ENCODE measurements at regions not wholly inside any gene's neighbourhood (a gene's known extent, or its start where the extent isn't known, plus 50 kb on each side); places are given as distances from the start of the nearest gene placed in this dataset.

DNA sequence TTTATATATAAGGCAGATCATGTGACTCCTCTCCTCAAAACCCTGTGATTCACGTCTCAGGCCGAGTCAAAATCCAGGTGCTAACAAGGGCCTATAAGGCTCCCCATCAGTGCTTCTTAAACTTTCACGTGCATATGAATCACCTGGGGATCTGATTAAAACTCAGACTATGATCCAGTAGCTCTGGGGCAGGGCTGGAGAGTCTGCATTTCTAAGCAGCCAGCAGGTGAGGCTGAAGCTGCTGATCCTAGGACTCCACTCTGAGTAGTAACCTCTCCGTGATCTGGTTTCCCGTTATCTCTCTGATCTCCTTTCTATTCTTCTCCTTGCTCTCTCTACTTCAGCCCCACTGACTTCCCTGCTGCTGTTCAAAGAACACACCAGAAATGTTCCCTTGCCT is 252.4 kb upstream of the RPS6KA3 start:
- no peaks in the 10 kb centered on the region for H3K36me3 ChIP-seq
- DNase-seq, result no peak
- no peak overlapping the region for H3K4me3 ChIP-seq
- no peaks in the 10 kb centered on the region for H3K27me3 ChIP-seq (replicated peaks in 1 of 7)
- intact Hi-C loops (cut with DNase I; ENCODE audit: low total_unique reads), result no loop called here
- WGBS, 5 donors, result 51 to 88% (median 73%) methylated on average over 5 of the region's 5 CpGs
- no peak for TF ChIP-seq POLR2A (IDR thresholded peaks at IDR 0.05)
- no peak for TF ChIP-seq CTCF (IDR thresholded peaks at IDR 0.05 in 8 of 11, conservative IDR thresholded peaks at IDR 0.05 in 3 of 11)
- TF ChIP-seq POLR2AphosphoS5 (IDR thresholded peaks at IDR 0.05), result no peak
- H3K4me1 ChIP-seq, result no peaks in the 10 kb centered on the region
- H3K9me3 ChIP-seq, result no peaks in the 10 kb centered on the region
- no peak overlapping the region for H3K27ac ChIP-seq

DNA sequence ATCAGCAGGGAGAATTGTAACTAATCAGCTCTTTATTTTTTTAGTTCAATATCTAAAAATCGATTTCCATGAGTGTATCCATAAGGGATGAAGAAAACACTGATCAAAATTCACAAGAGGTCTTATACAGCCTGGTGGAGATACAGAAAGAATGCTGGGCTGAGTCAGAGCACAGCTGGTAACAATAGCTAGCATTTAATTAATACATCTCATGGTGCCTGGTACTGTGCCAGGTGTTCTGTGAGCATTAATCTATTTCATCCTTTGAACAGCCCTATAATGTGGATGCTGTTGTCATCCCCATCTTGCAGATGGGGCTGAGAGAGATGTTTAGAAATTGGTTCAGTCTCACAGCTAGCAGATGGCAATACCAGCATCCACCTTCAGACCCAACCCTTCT is 250.9 kb upstream of the RPS6KA3 start:
- Histone ChIP-seq H3K27ac (no peak overlapping the region), H3K4me1 (no peaks in the 10 kb centered on the region), H3K9me3 (no peaks in the 10 kb centered on the region), H3K36me3 (no peaks in the 10 kb centered on the region), H3K27me3 (replicated peaks in 1 of 7) (no peaks in the 10 kb centered on the region), H3K4me3 (no peak overlapping the region)
- TF ChIP-seq POLR2AphosphoS5 (IDR thresholded peaks at IDR 0.05), result no peak
- no peak for TF ChIP-seq POLR2A (IDR thresholded peaks at IDR 0.05)
- no peak for TF ChIP-seq CTCF (IDR thresholded peaks at IDR 0.05 in 8 of 11, conservative IDR thresholded peaks at IDR 0.05 in 3 of 11)
- intact Hi-C loops (cut with DNase I; ENCODE audit: low total_unique reads), result no loop called here
- 46 to 92% (median 75%) methylated on average over 1 of the region's 1 CpG for WGBS, 5 donors
- DNase-seq, result no peak

GRCh38 chrX:20515841-20516461 is 249.2 kb upstream of the RPS6KA3 start:
- 0 to 13% (median 9%) methylated on average over 1 of the region's 1 CpG for WGBS, 5 donors
- intact Hi-C loops (cut with DNase I; ENCODE audit: low total_unique reads), result no loop called here
- DNase-seq, result no peak
- Histone ChIP-seq H3K4me3 (no peak overlapping the region), H3K9me3 (no peaks in the 10 kb centered on the region), H3K27ac (peak overlapping the region in 2 of 8 donors; percentile 32 to 40), H3K4me1 (no peaks in the 10 kb centered on the region), H3K27me3 (replicated peaks in 1 of 7) (no peaks in the 10 kb centered on the region), H3K36me3 (no peaks in the 10 kb centered on the region)
- TF ChIP-seq POLR2A (IDR thresholded peaks at IDR 0.05), result no peak
- no peak for TF ChIP-seq POLR2AphosphoS5 (IDR thresholded peaks at IDR 0.05)
- no peak for TF ChIP-seq CTCF (IDR thresholded peaks at IDR 0.05 in 8 of 11, conservative IDR thresholded peaks at IDR 0.05 in 3 of 11)

- Histone ChIP-seq H3K9me3 (no peaks in the 10 kb centered on the region), H3K27me3 (replicated peaks in 1 of 7) (peaks cover 0 to 3% (median 0%) of the 10 kb centered on the region in 7 donors), H3K27ac (no peak overlapping the region), H3K4me1 (no peaks in the 10 kb centered on the region), H3K4me3 (no peak overlapping the region), H3K36me3 (no peaks in the 10 kb centered on the region)
- TF ChIP-seq POLR2A (IDR thresholded peaks at IDR 0.05), result no peak
- DNase-seq, result no peak
- intact Hi-C loops (cut with DNase I; ENCODE audit: low total_unique reads), result no loop called here
- WGBS, 5 donors, result 25 to 95% (median 76%) methylated on average over 1 of the region's 1 CpG
Measured at GRCh38 chrX:20514358-20514757, 247.6 kb upstream of the RPS6KA3 start.

DNA sequence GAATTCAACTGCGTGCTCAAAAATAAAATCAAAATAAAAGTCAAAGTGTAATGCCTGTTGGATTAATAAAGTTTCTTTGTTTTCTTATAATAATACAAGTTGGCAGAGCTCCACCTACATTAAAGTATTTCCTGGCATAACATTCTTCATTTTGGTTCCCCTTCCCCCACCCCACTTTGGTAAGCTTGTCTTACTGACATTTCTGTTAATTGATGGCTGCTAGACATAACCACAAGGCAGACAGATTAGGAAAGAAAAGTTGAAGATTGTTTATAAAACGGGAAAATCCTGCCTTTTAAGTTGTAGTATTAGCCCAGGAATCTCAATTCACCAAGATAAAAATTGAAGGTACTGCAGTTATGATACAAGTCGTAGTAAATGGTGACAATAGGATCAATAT is 246.5 kb upstream of the RPS6KA3 start:
- Histone ChIP-seq H3K4me1 (no peaks in the 10 kb centered on the region), H3K9me3 (no peaks in the 10 kb centered on the region), H3K36me3 (no peaks in the 10 kb centered on the region), H3K27ac (no peak overlapping the region), H3K4me3 (no peak overlapping the region), H3K27me3 (replicated peaks in 1 of 7) (peaks cover 0 to 3% (median 0%) of the 10 kb centered on the region in 7 donors)
- intact Hi-C loops (cut with DNase I; ENCODE audit: low total_unique reads), result no loop called here
- no peak for DNase-seq
- TF ChIP-seq POLR2A (IDR thresholded peaks at IDR 0.05), result no peak
- TF ChIP-seq CTCF (IDR thresholded peaks at IDR 0.05 in 8 of 11, conservative IDR thresholded peaks at IDR 0.05 in 3 of 11), result no peak
- no peak for TF ChIP-seq POLR2AphosphoS5 (IDR thresholded peaks at IDR 0.05)
- WGBS, 5 donors, result 48 to 65% (median 60%) methylated on average over 3 of the region's 3 CpGs

Data from spleen (tissue), 11 donors.